ENCODE measurements at regions not wholly inside any gene's neighbourhood (a gene's known extent, or its start where the extent isn't known, plus 50 kb on each side); places are given as distances from the start of the nearest gene placed in this dataset.
A peak's percentile ranks its signal among the peaks of the same experiment; 100 is the strongest.

DNA sequence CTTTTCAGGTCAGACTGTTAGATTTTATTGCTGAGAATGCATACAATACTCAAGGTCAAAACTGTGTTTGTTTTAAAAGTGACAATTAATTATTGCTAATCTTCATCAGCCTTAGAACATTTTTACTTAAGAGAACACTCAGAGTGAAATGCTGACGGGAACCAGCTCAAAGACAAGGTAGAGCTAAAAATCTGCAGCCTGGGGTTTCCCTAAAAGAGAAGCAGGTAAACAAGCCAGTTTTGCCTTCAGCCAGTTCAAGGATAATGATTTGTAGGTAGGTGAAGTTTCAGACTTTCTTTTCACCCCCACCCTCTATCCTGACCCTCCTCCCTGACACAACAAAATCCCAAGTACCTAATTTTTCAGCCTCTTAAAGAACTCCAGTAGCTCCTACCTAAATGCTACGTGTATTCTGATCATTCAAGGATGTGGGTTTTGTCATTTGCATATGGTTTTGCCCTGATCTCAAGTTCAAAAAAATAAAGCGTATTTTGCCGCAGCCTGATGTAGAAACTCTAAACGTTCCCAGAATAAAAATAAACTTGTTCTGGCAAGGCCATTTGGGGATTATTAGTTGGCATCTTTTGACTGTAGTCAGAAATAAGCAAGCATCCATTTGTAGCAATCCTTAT, 407.2 kb downstream of the EFNA5 start:
- no peak for ATAC-seq

DNA sequence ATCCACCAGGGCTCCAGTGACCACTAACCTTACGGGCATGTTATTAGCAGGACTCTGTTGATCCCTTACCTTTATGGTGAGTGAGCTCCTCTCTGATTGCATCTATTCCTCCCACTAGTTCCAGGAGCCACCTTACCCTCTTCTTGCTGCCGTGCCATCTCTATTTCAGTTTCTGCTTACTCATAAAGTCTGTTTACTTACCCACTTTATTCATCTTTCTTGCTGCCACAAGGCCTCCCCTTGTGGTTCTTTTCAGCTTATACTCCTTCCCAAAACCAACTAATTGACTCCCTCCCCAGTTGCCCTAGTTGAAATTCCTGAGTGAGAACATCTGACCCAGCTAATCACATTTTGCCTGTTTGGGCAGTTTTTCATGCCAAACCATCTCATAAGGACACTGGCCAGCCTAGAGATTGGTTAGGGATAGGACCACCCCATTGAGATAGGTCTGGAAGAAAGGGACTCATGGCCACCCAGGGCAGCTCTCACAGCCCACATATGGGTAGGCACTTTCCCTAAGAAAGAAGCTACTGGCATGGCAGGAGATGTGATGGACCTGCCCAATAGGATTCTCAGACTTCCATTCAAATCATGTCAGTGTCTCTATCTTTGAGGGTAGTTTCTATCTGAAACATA, 412.7 kb downstream of the EFNA5 start:
- no peak for ATAC-seq

DNA sequence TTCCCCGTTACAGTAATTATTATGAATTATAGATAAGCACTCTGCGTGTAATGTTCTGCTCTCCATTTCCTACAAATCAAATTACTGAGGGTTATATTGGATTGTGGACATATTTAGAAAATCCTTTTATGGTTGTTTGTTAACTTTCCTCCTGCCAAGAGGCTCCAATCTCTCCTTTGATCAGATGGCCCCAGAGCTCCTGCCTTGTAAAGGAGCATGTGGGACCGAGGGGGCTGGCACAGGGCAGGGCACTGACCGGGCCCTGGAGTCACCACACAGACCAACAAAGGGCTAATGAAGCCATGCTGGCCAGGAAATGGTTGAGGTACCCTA, 415.9 kb downstream of the EFNA5 start:
- no peak for ATAC-seq

DNA sequence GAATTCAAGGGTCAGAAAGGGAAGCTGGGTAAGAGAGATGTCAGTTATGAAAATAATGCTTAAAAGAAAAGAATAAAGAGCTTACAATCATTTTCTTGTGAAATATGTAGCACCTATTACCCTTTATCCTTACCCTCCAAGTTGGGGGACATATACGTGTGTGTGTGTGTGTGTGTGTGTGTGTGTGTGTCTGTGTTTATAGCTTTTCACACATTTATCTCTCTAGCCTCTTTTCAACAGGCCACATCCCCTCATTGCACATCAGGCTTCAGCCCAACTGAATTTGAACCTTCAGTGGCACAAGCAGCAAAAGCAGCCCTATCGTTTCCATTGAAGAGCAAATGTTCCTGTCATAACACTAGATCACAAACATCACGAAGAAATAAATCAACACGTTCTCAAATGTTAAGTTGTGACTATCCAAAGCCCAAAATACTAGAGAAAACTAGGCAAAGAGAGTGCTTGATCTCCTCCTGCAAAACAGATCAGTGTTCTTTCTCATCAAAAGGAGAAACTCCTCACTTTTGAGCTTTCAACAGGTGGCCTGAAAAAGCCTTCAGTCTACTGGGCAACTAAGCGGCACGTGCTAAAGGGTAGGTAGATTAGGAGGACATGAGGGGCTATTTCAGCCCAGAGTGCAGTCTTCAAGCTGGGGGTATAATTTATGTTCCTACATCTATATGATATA, 416.4 kb downstream of the EFNA5 start:
- ATAC-seq = no peak

DNA sequence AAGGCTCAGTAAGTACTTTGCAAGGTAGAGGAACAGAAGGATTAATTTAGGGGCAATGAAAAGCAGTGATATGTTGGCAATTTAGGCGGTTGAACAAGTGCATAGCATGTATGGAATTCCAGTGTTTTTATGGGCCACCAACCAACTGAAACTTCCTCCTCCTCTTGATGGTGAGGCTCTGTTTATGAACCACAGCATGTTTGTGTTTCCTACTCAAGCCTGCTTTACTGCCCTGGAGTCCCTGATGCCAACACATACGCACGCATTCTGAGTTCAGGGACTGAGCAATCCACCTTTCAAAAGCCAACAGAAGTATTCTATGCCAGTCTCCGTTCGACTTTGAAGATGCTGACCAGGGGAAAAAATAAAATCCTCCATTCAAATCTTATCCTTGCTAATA, 417.5 kb downstream of the EFNA5 start:
- no peak for ATAC-seq

- ATAC-seq = no peak
Measured at GRCh38 chr5:107251151-107251550, 419.6 kb downstream of the EFNA5 start.

DNA sequence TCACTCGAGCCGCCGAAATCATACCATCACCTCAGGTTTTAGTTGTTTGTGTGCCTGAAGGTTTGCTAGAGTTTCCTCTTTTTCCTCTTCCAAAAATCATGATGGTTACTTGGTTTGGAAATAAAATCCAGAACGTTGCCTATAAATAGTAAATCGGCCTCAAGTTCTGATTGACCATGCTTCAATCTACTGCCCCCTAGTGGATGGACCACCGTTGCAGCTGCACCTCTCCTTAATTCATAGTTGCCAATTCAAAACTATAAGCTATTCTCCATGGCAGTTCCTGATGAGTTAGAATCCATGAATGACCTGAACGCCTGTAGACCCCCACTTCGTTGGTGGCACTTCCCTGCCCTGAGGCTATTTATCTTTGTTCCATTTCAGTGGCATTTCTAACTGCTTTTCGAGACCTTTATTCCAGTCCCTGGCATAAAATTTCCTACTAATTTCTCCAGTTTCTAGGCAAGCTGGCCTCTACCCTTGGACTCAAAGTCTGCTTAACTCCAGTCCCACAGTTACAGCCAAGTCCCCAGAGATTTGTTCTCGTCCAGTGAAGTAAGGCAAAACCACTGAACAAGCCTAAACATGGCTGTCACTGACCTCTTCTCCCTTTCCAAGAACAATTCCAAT, 422.6 kb downstream of the EFNA5 start:
- ATAC-seq = peak; percentile 63

DNA sequence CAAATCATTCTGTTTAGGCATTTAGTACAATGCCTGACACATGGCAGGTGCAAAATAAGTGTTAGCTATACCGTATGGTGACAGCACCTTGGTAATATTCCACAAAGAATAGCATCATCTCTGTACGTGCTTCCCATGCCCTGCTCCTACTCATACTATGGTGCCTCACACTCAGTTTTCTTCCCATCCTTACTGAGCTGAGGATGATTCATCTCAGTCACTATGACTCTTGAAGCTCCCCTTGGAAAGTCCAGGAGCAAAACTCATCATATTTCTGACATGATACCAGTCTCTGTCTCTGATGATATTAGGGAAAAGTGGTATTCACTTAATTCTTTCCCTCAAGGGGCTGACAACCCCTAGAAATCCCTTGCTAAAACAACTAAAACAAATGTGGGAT, 423.3 kb downstream of the EFNA5 start:
- no peak for ATAC-seq

DNA sequence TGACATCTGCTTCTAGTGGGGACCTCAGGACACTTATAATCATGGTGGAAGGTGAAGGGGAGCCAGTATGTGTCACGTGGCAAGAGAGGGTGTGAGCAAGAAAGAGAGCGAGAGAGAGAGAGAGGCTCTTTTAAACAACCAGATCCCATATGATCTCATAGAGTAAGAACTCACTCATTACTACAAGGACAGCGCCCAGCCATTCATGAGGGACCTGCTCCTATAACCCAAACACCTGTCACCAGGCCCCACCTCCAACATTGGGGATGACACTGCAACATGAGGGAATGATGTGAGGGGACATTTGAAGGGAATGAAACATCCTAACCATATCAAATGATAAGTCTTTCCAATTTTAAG, 427.5 kb downstream of the EFNA5 start:
- ATAC-seq = no peak

DNA sequence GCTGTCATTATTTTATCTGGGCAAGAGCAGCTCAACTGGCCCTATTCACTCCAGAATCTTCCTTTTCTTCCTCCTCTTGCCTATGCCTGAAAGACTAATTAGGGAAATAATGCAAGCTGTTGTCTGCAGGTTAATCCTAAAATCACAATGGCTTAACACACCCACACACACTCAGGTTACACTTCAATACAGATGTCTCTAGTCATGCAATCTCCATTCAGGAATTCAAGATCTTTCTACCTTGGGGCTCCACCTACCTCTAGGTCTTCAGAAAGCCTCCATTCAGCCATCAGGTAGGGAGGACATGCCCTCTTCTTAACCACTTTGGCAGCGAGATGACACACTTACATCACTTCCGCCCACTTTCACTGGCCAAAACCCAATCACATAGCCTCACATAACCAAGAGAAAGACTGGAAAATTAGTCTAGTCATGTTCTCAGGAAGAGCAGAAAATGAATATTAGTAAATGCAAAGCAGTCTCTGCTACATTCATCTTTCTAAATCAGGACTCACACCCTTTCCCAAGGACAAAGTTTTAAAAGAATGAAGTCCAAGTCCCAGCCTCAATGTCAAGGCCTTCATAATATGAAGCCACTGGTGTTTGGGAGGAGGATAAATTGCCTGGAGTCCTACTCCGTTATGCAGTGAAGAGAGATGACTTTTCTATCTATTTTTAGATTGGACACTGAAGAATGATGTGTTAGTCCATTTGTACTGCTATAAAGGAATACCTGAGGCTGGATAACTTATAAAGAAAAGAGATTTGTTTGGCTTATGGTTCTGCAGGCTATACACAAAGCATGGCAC, 428.1 kb downstream of the EFNA5 start:
- peak; percentile 96 for ATAC-seq

- ATAC-seq = peak; percentile 60
Measured at GRCh38 chr5:107241841-107242240, 428.9 kb downstream of the EFNA5 start.

DNA sequence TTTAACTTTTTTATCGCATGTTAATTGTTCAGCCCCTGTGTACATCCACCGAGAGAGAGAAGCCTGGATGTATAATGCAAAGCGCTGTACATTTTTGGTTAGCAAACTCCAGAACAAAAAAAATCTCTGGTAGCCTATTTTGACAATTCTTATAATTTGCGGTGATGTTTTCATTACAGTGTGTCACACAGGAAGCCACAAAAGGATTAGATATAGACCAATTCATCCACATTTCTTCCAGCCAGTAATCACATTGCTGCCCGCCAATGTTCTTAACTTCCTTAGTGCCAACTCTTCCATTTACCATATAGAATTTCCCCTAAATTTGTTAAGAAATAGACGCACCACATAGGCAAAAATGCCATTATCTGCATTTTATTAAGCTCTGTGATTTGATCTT, 435.6 kb downstream of the EFNA5 start:
- ATAC-seq = no peak

GRCh38 chr5:107232788-107233187, 437.9 kb downstream of the EFNA5 start:
- ATAC-seq = no peak

- no peak for ATAC-seq
Measured at GRCh38 chr5:107232293-107232692, 438.4 kb downstream of the EFNA5 start.

GRCh38 chr5:107231191-107231590, 439.5 kb downstream of the EFNA5 start:
- no peak for ATAC-seq

- ATAC-seq = no peak
Measured at GRCh38 chr5:107230367-107230766, 440.4 kb downstream of the EFNA5 start.

GRCh38 chr5:107228226-107228625, 442.5 kb downstream of the EFNA5 start:
- no peak for ATAC-seq

DNA sequence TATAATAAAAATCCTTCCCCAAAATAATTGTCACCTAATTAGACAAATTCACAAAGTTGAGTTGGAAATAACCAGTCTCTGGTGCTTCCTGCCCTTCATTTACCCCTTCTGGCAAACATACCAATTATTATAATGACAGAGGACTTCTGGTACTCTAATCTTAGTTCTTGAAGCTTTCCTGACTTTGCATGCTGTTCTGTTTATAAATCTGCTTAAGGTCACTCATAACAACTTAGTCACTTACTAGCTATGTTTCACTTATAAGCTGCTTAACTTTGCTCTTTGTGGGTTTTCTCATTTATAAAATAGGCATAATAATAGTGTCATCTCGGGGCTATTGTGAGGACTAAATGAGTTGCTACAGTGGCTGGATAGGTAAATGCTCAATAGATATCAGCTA, 446.5 kb downstream of the EFNA5 start:
- ATAC-seq = no peak

DNA sequence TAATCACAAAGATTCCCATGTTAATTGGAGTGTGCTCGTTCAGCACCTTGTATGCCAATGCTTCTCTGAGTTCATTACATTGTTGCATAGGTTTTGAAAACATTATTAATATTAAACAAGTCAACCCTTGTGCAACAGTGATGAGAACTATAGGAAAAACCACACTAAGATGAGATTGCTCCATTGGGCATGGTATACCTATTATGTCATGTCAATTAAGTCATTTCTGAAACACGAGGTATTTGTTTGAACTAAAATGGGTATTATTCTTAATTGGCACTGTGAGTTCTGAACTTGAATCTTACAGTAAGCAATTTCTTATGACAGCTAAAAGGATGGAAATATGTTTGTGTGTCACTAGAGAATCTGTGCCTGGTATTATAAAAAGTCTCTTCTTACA, 447.7 kb downstream of the EFNA5 start:
- ATAC-seq = no peak

- no peak for ATAC-seq
Measured at GRCh38 chr5:107219993-107220392, 450.7 kb downstream of the EFNA5 start.

GRCh38 chr5:107218457-107219193, 452.1 kb downstream of the EFNA5 start:
- ATAC-seq = peak; percentile 86

GRCh38 chr5:107217721-107218130, 453.0 kb downstream of the EFNA5 start:
- ATAC-seq = peak; percentile 99
